Aorta (tissue), 5 donors: ENCODE measurements at regions not wholly inside any gene's neighbourhood (a gene's known extent, or its start where the extent isn't known, plus 50 kb on each side); places are given as distances from the start of the nearest gene placed in this dataset.
"Not testable (repeated sequence)": the region's sequence is repeated elsewhere in the genome, so short reads cannot be mapped to it uniquely, and the experiment has no call there.

Experiments
- ATAC-seq: fragments of 200-7000 bp; cut with Tn5 transposase; one replicate; pipeline ENCODE4 v1.9.1; 2022; ENCODE audit warnings: moderate library complexity; ENCODE audit not compliant: low FRiP score
- DNase-seq, 2 donors: peaks; one replicate each; pipeline ENCODE4 v3.0.0-alpha.2; 2020
- H3K27ac ChIP-seq, 2 donors: one replicate each; pipeline ENCODE4 v1.5.1; 2013; ENCODE audit warnings: low read length in 2 of 2, mild to moderate bottlenecking in 2 of 2, moderate library complexity in 2 of 2, control low read depth in 1 of 2, inconsistent platforms in 1 of 2, low read depth in 1 of 2
- H3K27me3 ChIP-seq, 2 donors: one replicate each; pipeline ENCODE4 v1.6.1; 2013; ENCODE audit warnings: control low read depth in 1 of 2, low read length in 1 of 2, mild to moderate bottlenecking in 1 of 2, moderate library complexity in 1 of 2; ENCODE audit not compliant: insufficient read depth in 2 of 2, control insufficient read depth in 1 of 2
- H3K36me3 ChIP-seq, 2 donors: one replicate each; pipeline ENCODE4 v1.6.1; 2013; ENCODE audit warnings: control low read depth in 1 of 2, low read length in 1 of 2, mild to moderate bottlenecking in 1 of 2; ENCODE audit not compliant: insufficient read depth in 2 of 2, control insufficient read depth in 1 of 2
- H3K4me1 ChIP-seq, 2 donors: one replicate each; pipeline ENCODE4 v1.6.1; 2013; ENCODE audit warnings: low read length in 2 of 2, control low read depth in 1 of 2, mild to moderate bottlenecking in 1 of 2, moderate library complexity in 1 of 2; ENCODE audit not compliant: insufficient read depth in 2 of 2, control insufficient read depth in 1 of 2
- H3K4me3 ChIP-seq, 2 donors: one replicate each; pipeline ENCODE4 v1.5.1; 2013; ENCODE audit warnings: low read length in 2 of 2, control low read depth in 1 of 2, mild to moderate bottlenecking in 1 of 2
- H3K9me3 ChIP-seq: one replicate; pipeline ENCODE4 v1.6.1; 2013; ENCODE audit warnings: mild to moderate bottlenecking, low read length; ENCODE audit not compliant: control insufficient read depth
- WGBS, 2 donors: extraction: QIAGEN DNeasy Blood & Tissue Kit; methylation state at CpG; one replicate each; pipeline ENCODE4 v1.1.7; 2013; 5-methylcytosine and 5-hydroxymethylcytosine counted together
- intact Hi-C, 2 donors: fragments of 100-400 bp; cut with DNase I; formaldehyde crosslinking; loops; one replicate each; pipeline versions ENCODE4 v1.14.2 to v1.15.0; 2022
- donor health status: healthy with polysubstance abuse.
- donor health status: Bipolar disorder and iron deficiency.
- donor health status: DM: no; HTN: no; CAD: no.
- donor health status: DM: no; HTN: no; CAD: no.
- donor health status: DM: yes; HTN: yes; CAD: no.

- no peaks in the 10 kb centered on the region for H3K27me3 ChIP-seq
- intact Hi-C loops = no loop called here
- no peak overlapping the region for H3K4me3 ChIP-seq
- no peak for DNase-seq
- no peaks in the 10 kb centered on the region for H3K4me1 ChIP-seq
- H3K27ac ChIP-seq = no peak overlapping the region
- H3K9me3 ChIP-seq = no peaks in the 10 kb centered on the region
- no peak for ATAC-seq
- no peaks in the 10 kb centered on the region for H3K36me3 ChIP-seq
Measured at GRCh38 chr6:134662077-134662700, 287.7 kb downstream of the ALDH8A1 start.

GRCh38 chr6:134659885-134660284 is 290.0 kb downstream of the ALDH8A1 start:
- 92 to 97% methylated on average over 1 of the region's 1 CpG for WGBS, 2 donors
- DNase-seq, H3K9me3 ChIP-seq, H3K27ac ChIP-seq, H3K4me1 ChIP-seq, H3K4me3 ChIP-seq, H3K27me3 ChIP-seq, H3K36me3 ChIP-seq, ATAC-seq, intact Hi-C loops: not testable (repeated sequence)

GRCh38 chr6:134658596-134658995 is 291.3 kb downstream of the ALDH8A1 start:
- ATAC-seq = no peak
- DNase-seq = no peak
- Histone ChIP-seq H3K9me3 (no peaks in the 10 kb centered on the region), H3K27ac (no peak overlapping the region), H3K4me1 (no peaks in the 10 kb centered on the region), H3K27me3 (no peaks in the 10 kb centered on the region), H3K4me3 (no peak overlapping the region), H3K36me3 (no peaks in the 10 kb centered on the region)
- intact Hi-C loops = no loop called here
- 93 to 95% methylated on average over 5 of the region's 5 CpGs for WGBS, 2 donors

- no peak for ATAC-seq
- intact Hi-C loops = no loop called here
Measured at GRCh38 chr6:134657751-134658527, 292.0 kb downstream of the ALDH8A1 start.

GRCh38 chr6:134657343-134657742 is 292.6 kb downstream of the ALDH8A1 start:
- intact Hi-C loops = no loop called here
- ATAC-seq (no peak), DNase-seq (no peak)
- no peak overlapping the region for H3K27ac ChIP-seq
- no peaks in the 10 kb centered on the region for H3K36me3 ChIP-seq
- H3K27me3 ChIP-seq = no peaks in the 10 kb centered on the region
- no peaks in the 10 kb centered on the region for H3K9me3 ChIP-seq
- H3K4me1 ChIP-seq = no peaks in the 10 kb centered on the region
- H3K4me3 ChIP-seq = no peak overlapping the region
- WGBS, 2 donors = 91 to 95% methylated on average over 3 of the region's 3 CpGs

More at GRCh38 chr6:134657751-134658527, 292.0 kb downstream of the ALDH8A1 start:
- no peak for DNase-seq
- Histone ChIP-seq H3K36me3 (no peaks in the 10 kb centered on the region), H3K4me1 (no peaks in the 10 kb centered on the region), H3K9me3 (no peaks in the 10 kb centered on the region), H3K4me3 (no peak overlapping the region), H3K27me3 (no peaks in the 10 kb centered on the region), H3K27ac (no peak overlapping the region)
- 87 to 90% methylated on average over 3 of the region's 3 CpGs for WGBS, 2 donors

GRCh38 chr6:134654751-134655150 is 295.1 kb downstream of the ALDH8A1 start:
- peaks cover 0 to 1% of the 10 kb centered on the region in 2 donors for H3K27me3 ChIP-seq
- no peak for ATAC-seq

GRCh38 chr6:134651519-134651918 is 298.4 kb downstream of the ALDH8A1 start:
- Histone ChIP-seq H3K27me3 (peaks cover 0 to 1% of the 10 kb centered on the region in 2 donors), H3K4me3 (no peak overlapping the region), H3K36me3 (no peaks in the 10 kb centered on the region), H3K4me1 (no peaks in the 10 kb centered on the region), H3K27ac (no peak overlapping the region), H3K9me3 (no peaks in the 10 kb centered on the region)
- ATAC-seq = no peak
- intact Hi-C loops = no loop called here
- WGBS, 2 donors = 87 to 89% methylated on average over 3 of the region's 3 CpGs
- DNase-seq = no peak

More at GRCh38 chr6:134654751-134655150, 295.1 kb downstream of the ALDH8A1 start:
- no peak overlapping the region for H3K27ac ChIP-seq
- no peaks in the 10 kb centered on the region for H3K4me1 ChIP-seq
- H3K36me3 ChIP-seq = no peaks in the 10 kb centered on the region
- no peaks in the 10 kb centered on the region for H3K9me3 ChIP-seq
- intact Hi-C loops = no loop called here
- no peak for DNase-seq
- H3K4me3 ChIP-seq = no peak overlapping the region

GRCh38 chr6:134647861-134648260 is 302.0 kb downstream of the ALDH8A1 start:
- intact Hi-C loops = no loop called here
- Histone ChIP-seq H3K27ac (no peak overlapping the region), H3K4me1 (no peaks in the 10 kb centered on the region), H3K4me3 (no peak overlapping the region), H3K36me3 (no peaks in the 10 kb centered on the region), H3K9me3 (no peaks in the 10 kb centered on the region), H3K27me3 (peaks cover 0 to 1% of the 10 kb centered on the region in 2 donors)
- ATAC-seq (no peak), DNase-seq (no peak)
- WGBS, 2 donors = 86 to 87% methylated on average over 3 of the region's 3 CpGs

- H3K4me3 ChIP-seq = no peak overlapping the region
- DNase-seq (no peak), ATAC-seq (no peak)
- H3K27ac ChIP-seq = no peak overlapping the region
- H3K36me3 ChIP-seq = no peaks in the 10 kb centered on the region
- H3K9me3 ChIP-seq = no peaks in the 10 kb centered on the region
- H3K27me3 ChIP-seq = no peaks in the 10 kb centered on the region
- WGBS, 2 donors = 95 to 96% methylated on average over 4 of the region's 4 CpGs
- intact Hi-C loops = loop anchor here in 1 of 2 donors (5.0 kb wide), 1 partner anchor 179 kb away; no protein-coding TSS in a partner anchor
- H3K4me1 ChIP-seq = peaks cover 0 to 2% of the 10 kb centered on the region in 2 donors
Measured at GRCh38 chr6:134642819-134643218, 307.1 kb downstream of the ALDH8A1 start.
